Ovary (tissue), 7 donors: ENCODE measurements at regions not wholly inside any gene's neighbourhood (a gene's known extent, or its start where the extent isn't known, plus 50 kb on each side); places are given as distances from the start of the nearest gene placed in this dataset.

Experiments used
- DNase-seq, 5 donors: peaks; one replicate each; pipeline ENCODE4 v3.0.0-alpha.2; 2019 to 2020
- H3K27ac ChIP-seq, 2 donors: fragments of 200-600 bp; one replicate each; pipeline versions ENCODE4 v1.5.1 to v1.8.0; 2019 to 2022
- H3K27me3 ChIP-seq: fragments of 200-600 bp; one replicate; pipeline ENCODE4 v1.8.0; 2022
- H3K36me3 ChIP-seq: fragments of 200-600 bp; sonication (generic); one replicate; pipeline ENCODE4 v1.5.1; 2019
- H3K4me1 ChIP-seq: one replicate; pipeline ENCODE4 v1.8.1; 2013; ENCODE audit warnings: mild to moderate bottlenecking, moderate library complexity; ENCODE audit not compliant: insufficient read depth
- H3K4me3 ChIP-seq: fragments of 200-600 bp; sonication (generic); one replicate; pipeline ENCODE4 v1.5.1; 2017
- H3K9me3 ChIP-seq, 2 donors: fragments of 200-600 bp in 1 of 2; sonication (generic) in 1 of 2; one replicate each; pipeline versions ENCODE4 v1.5.1 to v1.8.1; 2013 to 2019; ENCODE audit warnings: mild to moderate bottlenecking in 1 of 2, moderate library complexity in 1 of 2
- EP300 ChIP-seq: sonication (generic); formaldehyde crosslinking; IDR thresholded peaks from one replicate; pipeline ENCODE4 v1.6.1; 2017; ENCODE audit warnings: antibody characterized with exemption
- POLR2A ChIP-seq: fragments of 450-650 bp; IDR thresholded peaks from one replicate; pipeline ENCODE4 v1.6.1; 2017; ENCODE audit warnings: antibody characterized with exemption, mild to moderate bottlenecking, moderate library complexity
- WGBS, 3 donors: extraction: QIAGEN DNeasy Blood & Tissue Kit in 1 of 3; methylation state at CpG; one replicate each; pipeline versions ENCODE4 v1.1.5 to v1.1.7; 2013 to 2017; 5-methylcytosine and 5-hydroxymethylcytosine counted together
- intact Hi-C, 4 donors: fragments of 100-400 bp; cut with DNase I; formaldehyde crosslinking; loops; one replicate each; pipeline versions ENCODE4 v1.11.0 to v1.15.1; 2022 to 2023
- TF ChIP-seq, protein P1 (sequence below), 3 donors: fragments of 450-650 bp in 2 of 3; fragments of 200-600 bp in 1 of 3; IDR thresholded peaks; one replicate each; pipeline versions ENCODE4 v1.5.1 to v1.8.0; 2016 to 2022; ENCODE audit warnings: antibody characterized with exemption in 3 of 3, mild to moderate bottlenecking in 1 of 3
- donor health status: DM: no; HTN: no; CAD: no; lungs with moderate emphysema.
- donor health status: DM: no; HTN: no; CAD: no.
- donor health status: Bipolar disorder and iron deficiency.
- donor health status: DM: no; HTN: no; CAD: no.
- donor health status: DM: yes; HTN: yes; CAD: no.

DNA sequence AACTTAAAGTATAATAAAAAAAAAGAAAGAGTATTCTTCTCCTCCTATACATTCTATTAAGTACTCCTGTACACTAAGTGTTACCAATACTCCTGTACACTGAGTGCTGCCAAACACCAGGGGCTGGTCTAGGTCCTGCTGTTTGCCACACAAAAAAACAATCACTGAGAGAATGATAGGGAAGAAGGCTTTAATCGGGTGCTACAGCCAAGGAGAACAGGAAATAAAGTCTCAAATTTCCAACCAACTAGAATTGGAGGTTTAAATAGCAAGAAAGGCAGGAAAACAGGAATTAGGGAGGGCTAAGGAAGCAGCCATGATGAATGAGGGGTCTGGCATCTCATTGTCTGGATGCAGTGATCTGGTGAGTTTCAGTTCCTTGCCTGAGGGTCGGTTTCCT, 239.8 kb downstream of the ZNF674 start:
- Histone ChIP-seq H3K4me3 (no peak overlapping the region), H3K9me3 (no peaks in the 10 kb centered on the region), H3K27ac (no peak overlapping the region), H3K36me3 (no peaks in the 10 kb centered on the region), H3K4me1 (no peaks in the 10 kb centered on the region), H3K27me3 (no peaks in the 10 kb centered on the region)
- TF ChIP-seq EP300: no peak
- no peak for TF ChIP-seq POLR2A
- TF ChIP-seq, protein P1, sequence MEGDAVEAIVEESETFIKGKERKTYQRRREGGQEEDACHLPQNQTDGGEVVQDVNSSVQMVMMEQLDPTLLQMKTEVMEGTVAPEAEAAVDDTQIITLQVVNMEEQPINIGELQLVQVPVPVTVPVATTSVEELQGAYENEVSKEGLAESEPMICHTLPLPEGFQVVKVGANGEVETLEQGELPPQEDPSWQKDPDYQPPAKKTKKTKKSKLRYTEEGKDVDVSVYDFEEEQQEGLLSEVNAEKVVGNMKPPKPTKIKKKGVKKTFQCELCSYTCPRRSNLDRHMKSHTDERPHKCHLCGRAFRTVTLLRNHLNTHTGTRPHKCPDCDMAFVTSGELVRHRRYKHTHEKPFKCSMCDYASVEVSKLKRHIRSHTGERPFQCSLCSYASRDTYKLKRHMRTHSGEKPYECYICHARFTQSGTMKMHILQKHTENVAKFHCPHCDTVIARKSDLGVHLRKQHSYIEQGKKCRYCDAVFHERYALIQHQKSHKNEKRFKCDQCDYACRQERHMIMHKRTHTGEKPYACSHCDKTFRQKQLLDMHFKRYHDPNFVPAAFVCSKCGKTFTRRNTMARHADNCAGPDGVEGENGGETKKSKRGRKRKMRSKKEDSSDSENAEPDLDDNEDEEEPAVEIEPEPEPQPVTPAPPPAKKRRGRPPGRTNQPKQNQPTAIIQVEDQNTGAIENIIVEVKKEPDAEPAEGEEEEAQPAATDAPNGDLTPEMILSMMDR (IDR thresholded peaks at IDR 0.05): no peak
- WGBS, 3 donors: 77 to 80% (median 80%) methylated on average over 2 of the region's 2 CpGs
- intact Hi-C loops: no loop called here
- no peak for DNase-seq

DNA sequence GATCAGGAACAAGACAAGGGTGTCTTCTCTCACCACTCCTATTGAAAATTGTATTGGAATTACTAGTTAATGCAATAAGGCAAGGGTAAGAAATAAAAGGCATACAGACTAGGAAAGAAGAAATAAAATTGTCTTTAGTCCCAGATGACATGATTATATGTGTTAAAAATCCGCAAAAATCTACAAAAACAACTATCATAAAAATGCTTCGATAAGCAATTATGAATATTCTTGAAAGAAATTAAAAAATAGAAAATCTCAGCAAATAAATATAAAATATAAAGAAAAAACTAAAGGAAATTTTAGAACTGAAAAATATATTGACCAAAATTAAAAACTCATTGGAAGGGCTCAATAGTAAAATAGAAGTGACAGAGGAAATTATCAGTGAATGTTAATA, 243.3 kb downstream of the ZNF674 start:
- 68 to 78% (median 76%) methylated on average over 2 of the region's 2 CpGs for WGBS, 3 donors
- H3K27ac ChIP-seq: no peak overlapping the region
- DNase-seq: no peak
- H3K4me3 ChIP-seq: no peak overlapping the region
- intact Hi-C loops: no loop called here
- H3K36me3 ChIP-seq: no peaks in the 10 kb centered on the region
- no peaks in the 10 kb centered on the region for H3K4me1 ChIP-seq
- TF ChIP-seq EP300 (no peak), POLR2A (no peak)
- TF ChIP-seq, protein P1 (IDR thresholded peaks at IDR 0.05): no peak
- no peaks in the 10 kb centered on the region for H3K27me3 ChIP-seq
- H3K9me3 ChIP-seq: no peaks in the 10 kb centered on the region

DNA sequence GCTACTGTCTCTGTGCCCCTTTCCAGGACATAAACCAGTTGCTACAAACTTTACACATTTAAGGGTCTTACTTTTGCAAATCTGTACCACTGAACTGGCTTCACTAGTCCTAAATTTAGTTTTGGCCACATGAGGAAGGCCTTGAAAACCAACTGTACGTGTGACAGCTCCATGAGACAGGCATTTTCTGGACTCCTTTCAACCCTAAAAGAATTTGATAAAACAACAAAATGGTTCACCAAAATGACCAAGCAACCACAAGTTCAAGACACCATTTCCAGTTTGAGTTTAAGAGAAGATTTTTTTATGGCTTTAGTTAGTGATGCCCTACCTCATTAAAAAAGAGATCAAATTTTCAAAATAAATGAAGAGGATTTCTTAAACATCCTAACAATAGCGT, 246.4 kb downstream of the ZNF674 start:
- Histone ChIP-seq H3K4me3 (no peak overlapping the region), H3K27me3 (no peaks in the 10 kb centered on the region), H3K4me1 (no peaks in the 10 kb centered on the region), H3K27ac (no peak overlapping the region), H3K9me3 (no peaks in the 10 kb centered on the region), H3K36me3 (no peaks in the 10 kb centered on the region)
- 44 to 49% (median 49%) methylated on average over 2 of the region's 2 CpGs for WGBS, 3 donors
- DNase-seq: no peak
- intact Hi-C loops: no loop called here
- TF ChIP-seq EP300: no peak
- TF ChIP-seq, protein P1 (IDR thresholded peaks at IDR 0.05): no peak
- no peak for TF ChIP-seq POLR2A

DNA sequence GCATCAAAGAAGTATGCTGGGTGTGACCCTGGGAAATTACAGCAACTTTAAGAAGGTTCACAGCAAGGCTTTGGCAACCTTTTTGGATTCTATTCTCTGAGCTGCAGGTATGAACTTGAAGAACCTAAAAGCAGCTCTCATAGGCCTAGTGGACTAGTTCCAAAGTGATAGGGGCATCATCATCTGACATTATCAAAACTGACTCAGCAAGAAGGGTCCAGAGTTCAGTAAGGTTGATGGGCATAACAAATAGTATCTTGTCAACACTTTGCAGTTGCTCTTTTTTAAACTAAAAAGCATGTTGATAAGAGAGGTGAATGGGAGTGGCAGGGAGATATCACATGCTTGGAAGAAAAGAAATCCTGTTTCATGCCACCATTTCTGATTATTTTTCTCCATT, 249.3 kb downstream of the ZNF674 start:
- DNase-seq: no peak
- H3K36me3 ChIP-seq: no peaks in the 10 kb centered on the region
- no peak overlapping the region for H3K4me3 ChIP-seq
- no peaks in the 10 kb centered on the region for H3K4me1 ChIP-seq
- no peaks in the 10 kb centered on the region for H3K9me3 ChIP-seq
- intact Hi-C loops: no loop called here
- H3K27me3 ChIP-seq: no peaks in the 10 kb centered on the region
- H3K27ac ChIP-seq: no peak overlapping the region
- TF ChIP-seq, protein P1 (IDR thresholded peaks at IDR 0.05): no peak
- no peak for TF ChIP-seq POLR2A
- no peak for TF ChIP-seq EP300

DNA sequence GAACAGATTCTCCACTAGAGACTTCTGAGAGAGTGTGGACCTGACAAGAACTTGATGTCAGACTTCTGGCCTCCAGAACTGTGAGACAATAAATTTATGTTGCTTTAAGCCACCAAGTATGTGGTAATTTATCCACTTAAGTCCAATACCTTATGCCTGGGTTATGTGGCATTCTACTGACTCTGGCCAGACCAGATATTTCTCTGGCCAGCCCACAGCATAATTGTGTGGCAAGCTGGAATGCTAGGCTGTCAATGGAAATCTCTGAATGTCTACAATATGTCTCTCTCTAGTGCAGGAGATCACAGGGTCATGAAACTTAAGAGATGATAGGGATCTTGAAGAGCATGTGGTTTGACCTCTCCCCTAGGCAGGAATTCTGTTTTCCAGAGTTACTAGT, 251.0 kb downstream of the ZNF674 start:
- TF ChIP-seq POLR2A (no peak), EP300 (no peak)
- TF ChIP-seq, protein P1 (IDR thresholded peaks at IDR 0.05): no peak
- Histone ChIP-seq H3K36me3 (no peaks in the 10 kb centered on the region), H3K4me1 (no peaks in the 10 kb centered on the region), H3K4me3 (no peak overlapping the region), H3K9me3 (no peaks in the 10 kb centered on the region), H3K27ac (no peak overlapping the region), H3K27me3 (no peaks in the 10 kb centered on the region)
- no peak for DNase-seq
- intact Hi-C loops: no loop called here
